Suprapubic skin (tissue), 4 donors: ENCODE measurements at regions not wholly inside any gene's neighbourhood (a gene's known extent, or its start where the extent isn't known, plus 50 kb on each side); places are given as distances from the start of the nearest gene placed in this dataset.

Source experiments
- CTCF ChIP-seq, 2 donors: fragments of 200-600 bp in 1 of 2; fragments of 450-650 bp in 1 of 2; sonication (generic) in 1 of 2; IDR thresholded peaks; one replicate each; pipeline ENCODE4 v1.5.1; 2016 to 2019; ENCODE audit warnings: antibody characterized with exemption in 2 of 2, mild to moderate bottlenecking in 1 of 2, moderate library complexity in 1 of 2
- POLR2A ChIP-seq, 2 donors: fragments of 450-650 bp; IDR thresholded peaks; one replicate each; pipeline ENCODE4 v1.6.1; 2017; ENCODE audit warnings: antibody characterized with exemption in 2 of 2, mild to moderate bottlenecking in 2 of 2, moderate library complexity in 2 of 2
- POLR2AphosphoS5 ChIP-seq, 3 donors: sonication (generic); formaldehyde crosslinking; IDR thresholded peaks; one replicate each; pipeline ENCODE4 v1.6.1; 2017; ENCODE audit warnings: antibody characterized with exemption in 3 of 3

GRCh38 chr17:31621566-31621965 lies 230.1 kb downstream of the RAB11FIP4 start:
- no peak for TF ChIP-seq CTCF (IDR thresholded peaks at IDR 0.05)
- no peak for TF ChIP-seq POLR2A (IDR thresholded peaks at IDR 0.05)
- TF ChIP-seq POLR2AphosphoS5 (IDR thresholded peaks at IDR 0.05) = no peak
